Esophagus mucosa (tissue), 1 donor: ENCODE measurements at regions not wholly inside any gene's neighbourhood (a gene's known extent, or its start where the extent isn't known, plus 50 kb on each side); places are given as distances from the start of the nearest gene placed in this dataset.

Experiments
- ATAC-seq: fragments of 200-7000 bp; cut with Tn5 transposase; one replicate; pipeline ENCODE4 v1.9.1; 2020
- donor health status: DM: yes; HTN: yes; CAD: no.

GRCh38 chr5:68352166-68352565 lies 136.6 kb downstream of the PIK3R1 start:
- ATAC-seq = no peak

- no peak for ATAC-seq
Measured at GRCh38 chr5:68353605-68354004, 138.0 kb downstream of the PIK3R1 start.

GRCh38 chr5:68354315-68354714 lies 138.8 kb downstream of the PIK3R1 start:
- ATAC-seq = no peak

- ATAC-seq = no peak
Measured at GRCh38 chr5:68356216-68356615, 140.7 kb downstream of the PIK3R1 start.

GRCh38 chr5:68356623-68357022 lies 141.1 kb downstream of the PIK3R1 start:
- no peak for ATAC-seq

- no peak for ATAC-seq
Measured at GRCh38 chr5:68359699-68360098, 144.1 kb downstream of the PIK3R1 start.

GRCh38 chr5:68362331-68362730 lies 146.8 kb downstream of the PIK3R1 start:
- no peak for ATAC-seq

- no peak for ATAC-seq
Measured at GRCh38 chr5:68365889-68366288, 150.3 kb downstream of the PIK3R1 start.

- ATAC-seq = no peak
Measured at GRCh38 chr5:68367287-68367686, 151.7 kb downstream of the PIK3R1 start.

- no peak for ATAC-seq
Measured at GRCh38 chr5:68367717-68368116, 152.2 kb downstream of the PIK3R1 start.

GRCh38 chr5:68368311-68369022 lies 152.9 kb downstream of the PIK3R1 start:
- no peak for ATAC-seq

GRCh38 chr5:68369023-68369359 lies 153.4 kb downstream of the PIK3R1 start:
- ATAC-seq = peak; percentile 20

GRCh38 chr5:68369457-68370125 lies 154.0 kb downstream of the PIK3R1 start:
- ATAC-seq = no peak

- no peak for ATAC-seq
Measured at GRCh38 chr5:68370196-68370595, 154.6 kb downstream of the PIK3R1 start.

GRCh38 chr5:68371607-68372006 lies 156.1 kb downstream of the PIK3R1 start:
- ATAC-seq = no peak

- ATAC-seq = no peak
Measured at GRCh38 chr5:68372161-68372560, 156.6 kb downstream of the PIK3R1 start.

GRCh38 chr5:68373050-68373449 lies 157.5 kb downstream of the PIK3R1 start:
- no peak for ATAC-seq

GRCh38 chr5:68374796-68375518 lies 159.4 kb downstream of the PIK3R1 start:
- peak; percentile 6 for ATAC-seq

- ATAC-seq = no peak
Measured at GRCh38 chr5:68375540-68375939, 160.0 kb downstream of the PIK3R1 start.

- no peak for ATAC-seq
Measured at GRCh38 chr5:68376935-68377334, 161.4 kb downstream of the PIK3R1 start.

- ATAC-seq = no peak
Measured at GRCh38 chr5:68377733-68378132, 162.2 kb downstream of the PIK3R1 start.

- no peak for ATAC-seq
Measured at GRCh38 chr5:68378204-68378820, 162.8 kb downstream of the PIK3R1 start.

GRCh38 chr5:68379275-68380036 lies 163.9 kb downstream of the PIK3R1 start:
- peak; percentile 80 for ATAC-seq
